ENCODE measurements at regions not wholly inside any gene's neighbourhood (a gene's known extent, or its start where the extent isn't known, plus 50 kb on each side); places are given as distances from the start of the nearest gene placed in this dataset.

DNA sequence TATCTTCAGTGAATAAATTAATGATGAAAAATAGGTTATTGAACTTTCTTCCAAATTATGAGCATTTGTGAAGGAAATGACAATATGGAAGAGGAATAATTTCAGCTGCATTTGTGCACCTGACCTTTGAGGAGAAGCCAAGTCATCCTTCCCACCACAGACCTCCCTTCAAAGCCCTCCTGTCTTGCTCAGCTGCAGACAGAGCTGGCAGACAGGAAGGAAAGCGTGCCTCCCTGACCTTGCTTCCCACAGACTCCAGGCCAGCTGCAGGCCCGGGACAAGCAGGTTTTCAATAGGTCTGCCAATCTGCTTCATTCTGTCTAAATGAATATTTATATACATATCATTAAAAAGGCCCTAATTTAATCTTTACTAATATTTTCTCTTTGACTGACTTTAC is 152.9 kb upstream of the RBMS3 start:
- Histone ChIP-seq H3K36me3 (no peaks in the 10 kb centered on the region), H3K27ac (no peak overlapping the region), H3K4me3 (no peak overlapping the region), H3K9me3 (replicated peaks in 1 of 11) (peaks cover 0 to 6% (median 0%) of the 10 kb centered on the region in 11 experiments; a peak in 4 of 22 replicates), H3K27me3 (no peaks in the 10 kb centered on the region), H3K4me1 (peaks cover 0 to 10% (median 6%) of the 10 kb centered on the region in 10 experiments; a peak in 14 of 20 replicates), H3K4me2 (peak overlapping the region in 6 of 11 experiments; percentile 5 to 49 (median 32); a peak in 9 of 22 replicates), H4K20me1 (no peaks in the 10 kb centered on the region), H3K9ac (no peak overlapping the region)
- no peak for TF ChIP-seq Cebpa-rat (IDR thresholded peaks at IDR 0.05)

GRCh38 chr3:29137601-29138000 is 143.3 kb upstream of the RBMS3 start:
- H3K27me3 ChIP-seq, result no peaks in the 10 kb centered on the region
- no peak overlapping the region for H3K27ac ChIP-seq
- no peaks in the 10 kb centered on the region for H4K20me1 ChIP-seq
- H3K4me1 ChIP-seq, result peaks cover 0 to 26% (median 22%) of the 10 kb centered on the region in 10 experiments; a peak in 16 of 20 replicates
- H3K9ac ChIP-seq, result no peak overlapping the region
- no peak for TF ChIP-seq Cebpa-rat (IDR thresholded peaks at IDR 0.05)
- H3K9me3 ChIP-seq (replicated peaks in 1 of 11), result no peaks in the 10 kb centered on the region
- no peak overlapping the region for H3K4me2 ChIP-seq
- H3K4me3 ChIP-seq, result no peak overlapping the region
- no peaks in the 10 kb centered on the region for H3K36me3 ChIP-seq

- no peak overlapping the region for H3K9ac ChIP-seq
- H3K36me3 ChIP-seq, result no peaks in the 10 kb centered on the region
- H3K4me1 ChIP-seq, result peaks cover 0 to 30% (median 25%) of the 10 kb centered on the region in 10 experiments; a peak in 17 of 20 replicates
- no peaks in the 10 kb centered on the region for H4K20me1 ChIP-seq
- H3K27me3 ChIP-seq, result no peaks in the 10 kb centered on the region
- H3K4me3 ChIP-seq, result no peak overlapping the region
- no peak overlapping the region for H3K27ac ChIP-seq
- TF ChIP-seq Cebpa-rat (IDR thresholded peaks at IDR 0.05), result peak in 7 of 11 experiments; percentile 34 to 84 (median 76); a peak in 9 of 22 replicates
- H3K9me3 ChIP-seq (replicated peaks in 1 of 11), result no peaks in the 10 kb centered on the region
- H3K4me2 ChIP-seq, result 0 out of 22 replicates have a peak overlapping the region, but pooled peaks of 1 of the 11 experiments have one; percentile 13
Observed at GRCh38 chr3:29138171-29138570, 142.7 kb upstream of the RBMS3 start.

- TF ChIP-seq Cebpa-rat (IDR thresholded peaks at IDR 0.05), result no peak
- H3K27me3 ChIP-seq, result no peaks in the 10 kb centered on the region
- no peaks in the 10 kb centered on the region for H3K36me3 ChIP-seq
- peaks cover 0 to 40% (median 28%) of the 10 kb centered on the region in 10 experiments; a peak in 17 of 20 replicates for H3K4me1 ChIP-seq
- H3K4me2 ChIP-seq, result peak overlapping the region in 9 of 11 experiments; percentile 20 to 62 (median 56); a peak in 17 of 22 replicates
- H4K20me1 ChIP-seq, result no peaks in the 10 kb centered on the region
- no peak overlapping the region for H3K4me3 ChIP-seq
- H3K9ac ChIP-seq, result peak overlapping the region in 2 of 11 experiments; percentile 14 to 41; a peak in 3 of 22 replicates
- peak overlapping the region in 6 of 11 experiments; percentile 16 to 63 (median 50); a peak in 11 of 22 replicates for H3K27ac ChIP-seq
- no peaks in the 10 kb centered on the region for H3K9me3 ChIP-seq (replicated peaks in 1 of 11)
Observed at GRCh38 chr3:29140666-29141065, 140.2 kb upstream of the RBMS3 start.

- peak overlapping the region in 9 of 11 experiments; percentile 20 to 62 (median 56); a peak in 17 of 22 replicates for H3K4me2 ChIP-seq
- peak overlapping the region in 6 of 11 experiments; percentile 24 to 63 (median 50); a peak in 11 of 22 replicates for H3K27ac ChIP-seq
- H3K9me3 ChIP-seq (replicated peaks in 1 of 11), result no peaks in the 10 kb centered on the region
- no peaks in the 10 kb centered on the region for H3K27me3 ChIP-seq
- H3K9ac ChIP-seq, result peak overlapping the region in 2 of 11 experiments; percentile 14 to 41; a peak in 3 of 22 replicates
- no peaks in the 10 kb centered on the region for H4K20me1 ChIP-seq
- H3K4me3 ChIP-seq, result no peak overlapping the region
- TF ChIP-seq Cebpa-rat (IDR thresholded peaks at IDR 0.05), result no peak
- H3K4me1 ChIP-seq, result peaks cover 0 to 40% (median 28%) of the 10 kb centered on the region in 10 experiments; a peak in 17 of 20 replicates
- H3K36me3 ChIP-seq, result no peaks in the 10 kb centered on the region
Observed at GRCh38 chr3:29141197-29141917, 139.5 kb upstream of the RBMS3 start.

DNA sequence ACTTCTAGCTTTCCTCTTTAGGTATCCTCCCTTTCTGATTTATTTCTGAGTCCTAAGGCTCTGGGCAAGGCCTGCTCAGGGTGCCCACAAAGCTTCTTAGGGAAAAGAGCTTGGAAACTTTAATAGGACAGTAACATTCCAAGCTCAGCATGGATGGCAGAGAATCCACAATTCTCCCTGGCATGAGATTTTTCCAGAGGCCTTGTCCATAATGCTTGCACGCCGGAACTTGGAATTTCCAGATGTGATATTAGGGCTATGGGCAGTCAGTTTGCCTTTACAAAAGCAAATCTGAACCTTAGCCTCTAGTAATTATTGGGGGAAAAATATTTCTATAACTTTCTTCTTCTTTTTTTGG is 139.0 kb upstream of the RBMS3 start:
- H3K27me3 ChIP-seq, result no peaks in the 10 kb centered on the region
- no peaks in the 10 kb centered on the region for H3K9me3 ChIP-seq (replicated peaks in 1 of 11)
- H3K4me1 ChIP-seq, result peaks cover 0 to 40% (median 28%) of the 10 kb centered on the region in 10 experiments; a peak in 17 of 20 replicates
- peak overlapping the region in 3 of 11 experiments; percentile 24 to 63 (median 62); a peak in 2 of 22 replicates for H3K27ac ChIP-seq
- no peaks in the 10 kb centered on the region for H3K36me3 ChIP-seq
- H3K9ac ChIP-seq, result no peak overlapping the region
- no peak for TF ChIP-seq Cebpa-rat (IDR thresholded peaks at IDR 0.05)
- no peaks in the 10 kb centered on the region for H4K20me1 ChIP-seq
- H3K4me2 ChIP-seq, result peak overlapping the region in 4 of 11 experiments; percentile 27 to 62 (median 50); a peak in 3 of 22 replicates
- H3K4me3 ChIP-seq, result no peak overlapping the region

GRCh38 chr3:29143151-29143550 is 137.7 kb upstream of the RBMS3 start:
- Histone ChIP-seq H3K9ac (no peak overlapping the region), H3K4me3 (no peak overlapping the region), H4K20me1 (no peaks in the 10 kb centered on the region), H3K4me2 (peak overlapping the region in 9 of 11 experiments; percentile 0 to 47 (median 27); a peak in 13 of 22 replicates), H3K27ac (no peak overlapping the region), H3K4me1 (peaks cover 0 to 40% (median 28%) of the 10 kb centered on the region in 10 experiments; a peak in 17 of 20 replicates), H3K9me3 (replicated peaks in 1 of 11) (no peaks in the 10 kb centered on the region), H3K27me3 (no peaks in the 10 kb centered on the region), H3K36me3 (no peaks in the 10 kb centered on the region)
- no peak for TF ChIP-seq Cebpa-rat (IDR thresholded peaks at IDR 0.05)

DNA sequence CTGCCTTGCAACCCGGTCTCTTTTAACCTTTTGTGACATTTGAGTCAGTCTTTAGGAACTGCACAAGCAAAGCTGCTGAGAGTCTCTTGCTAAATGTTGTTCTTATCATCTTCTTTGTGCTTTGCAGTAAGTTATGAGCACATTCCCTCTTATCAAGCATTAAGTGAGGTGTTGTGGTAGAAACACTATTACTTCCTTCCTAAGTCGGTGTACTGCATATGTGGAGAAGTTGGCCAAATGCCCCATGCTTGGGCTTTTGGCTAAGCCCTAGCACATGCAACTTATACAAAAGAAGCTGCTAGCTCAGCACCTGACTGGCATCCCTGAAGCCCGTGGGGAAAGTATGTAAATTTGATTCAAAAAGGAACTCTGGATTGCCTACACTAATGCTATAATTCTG is 136.5 kb upstream of the RBMS3 start:
- Histone ChIP-seq H3K9me3 (replicated peaks in 1 of 11) (no peaks in the 10 kb centered on the region), H3K36me3 (no peaks in the 10 kb centered on the region), H3K9ac (no peak overlapping the region), H4K20me1 (no peaks in the 10 kb centered on the region), H3K4me1 (peaks cover 0 to 40% (median 28%) of the 10 kb centered on the region in 10 experiments; a peak in 17 of 20 replicates), H3K4me3 (no peak overlapping the region), H3K27me3 (no peaks in the 10 kb centered on the region), H3K4me2 (0 out of 22 replicates have a peak overlapping the region, but pooled peaks of 1 of the 11 experiments have one; percentile 15), H3K27ac (0 out of 22 replicates have a peak overlapping the region, but pooled peaks of 1 of the 11 experiments have one; percentile 7)
- no peak for TF ChIP-seq Cebpa-rat (IDR thresholded peaks at IDR 0.05)

GRCh38 chr3:29144807-29145206 is 136.1 kb upstream of the RBMS3 start:
- H3K27me3 ChIP-seq, result no peaks in the 10 kb centered on the region
- no peaks in the 10 kb centered on the region for H4K20me1 ChIP-seq
- H3K4me3 ChIP-seq, result no peak overlapping the region
- no peaks in the 10 kb centered on the region for H3K36me3 ChIP-seq
- no peak overlapping the region for H3K4me2 ChIP-seq
- H3K9ac ChIP-seq, result no peak overlapping the region
- H3K9me3 ChIP-seq (replicated peaks in 1 of 11), result no peaks in the 10 kb centered on the region
- no peak overlapping the region for H3K27ac ChIP-seq
- TF ChIP-seq Cebpa-rat (IDR thresholded peaks at IDR 0.05), result no peak
- peaks cover 0 to 40% (median 27%) of the 10 kb centered on the region in 10 experiments; a peak in 17 of 20 replicates for H3K4me1 ChIP-seq
